ENCODE measurements at regions not wholly inside any gene's neighbourhood (a gene's known extent, or its start where the extent isn't known, plus 50 kb on each side); places are given as distances from the start of the nearest gene placed in this dataset.

GRCh38 chrX:10989386-10989785, 121.7 kb upstream of the HCCS start:
- no peak for TF ChIP-seq CTCF (IDR thresholded peaks at IDR 0.05; ENCODE audit: control extremely low read depth in 1 of 3, insufficient read depth in 1 of 3, low read depth in 1 of 3, low read length in 3 of 3)
- no peak for TF ChIP-seq EP300 (IDR thresholded peaks at IDR 0.05; ENCODE audit: borderline replicate concordance in 1 of 2, low read depth in 2 of 2, low read length in 2 of 2)
- no peak for TF ChIP-seq TCF12 (IDR thresholded peaks at IDR 0.05; ENCODE audit: low read depth, low read length)
- TF ChIP-seq POLR2A (IDR thresholded peaks at IDR 0.05; ENCODE audit: control extremely low read depth in 1 of 2, low read depth in 2 of 2, low read length in 2 of 2) = no peak
- no peak for TF ChIP-seq JUND (IDR thresholded peaks at IDR 0.05; ENCODE audit: low read length)
- TF ChIP-seq MAFK (IDR thresholded peaks at IDR 0.05; ENCODE audit: low read depth, low read length) = no peak
- no peak for TF ChIP-seq SIRT6 (IDR thresholded peaks at IDR 0.05; ENCODE audit: low read length)
- TF ChIP-seq SIN3A (conservative IDR thresholded peaks at IDR 0.05 in 1 of 2, IDR thresholded peaks at IDR 0.05 in 1 of 2; ENCODE audit: low read depth in 1 of 2, low read length in 2 of 2) = no peak
